SK-N-SH (cell line): ENCODE measurements at regions not wholly inside any gene's neighbourhood (a gene's known extent, or its start where the extent isn't known, plus 50 kb on each side); places are given as distances from the start of the nearest gene placed in this dataset.

Source experiments
- CTCF ChIA-PET: fragments of 300-600, 350-600 bp; formaldehyde crosslinking; extraction: SDS; loops from one replicate; lab custom pipeline; 2021; lab: Yijun Ruan, JAX
- POLR2A ChIA-PET: fragments of 350-600 bp; sonication (Branson Sonifier 250); formaldehyde crosslinking; extraction: SDS; loops from one replicate; lab custom pipeline; 2020; ENCODE audit warnings: antibody characterized with exemption, inconsistent platforms; lab: Yijun Ruan, JAX
- DNase-seq: peaks from one replicate; pipeline ENCODE4 v3.0.0; 2012
- H2AFZ ChIP-seq: fragments of 200-600 bp; sonication (generic); 2 replicates; pipeline ENCODE4 v1.8.1; 2016; ENCODE audit warnings: antibody characterized with exemption, mild to moderate bottlenecking, low read depth
- H3F3A ChIP-seq: fragments of 200-600 bp; sonication (generic); replicated peaks from 2 replicates; pipeline ENCODE3; 2016; ENCODE audit warnings: antibody characterized with exemption, mild to moderate bottlenecking; ENCODE audit not compliant: insufficient read depth
- H3K27ac ChIP-seq, 2 experiments: fragments of 200-500 bp in 1 of 2; fragments of 200-600 bp in 1 of 2; sonication (Bioruptor generic) in 1 of 2; sonication (generic), shearing (Covaris generic) in 1 of 2; 2 replicates each; pipeline versions ENCODE4 v1.5.1 to v1.6.1; 2014 to 2016; ENCODE audit warnings: low read depth in 2 of 2, inconsistent platforms in 1 of 2, low read length in 1 of 2, mild to moderate bottlenecking in 1 of 2, mixed read lengths in 1 of 2
- H3K27me3 ChIP-seq: fragments of 200-600 bp; sonication (generic), shearing (Covaris generic); 2 replicates; pipeline ENCODE4 v1.6.1; 2016; ENCODE audit warnings: mixed run types; ENCODE audit not compliant: insufficient read depth
- H3K36me3 ChIP-seq, 2 experiments: fragments of 200-500 bp in 1 of 2; fragments of 200-600 bp in 1 of 2; sonication (Bioruptor generic) in 1 of 2; sonication (generic) in 1 of 2; replicated peaks in 1 of 2; 2 replicates each; pipeline versions ENCODE3 to v1.5.1; 2014 to 2016; ENCODE audit warnings: low read length in 1 of 2, mild to moderate bottlenecking in 1 of 2; ENCODE audit not compliant: insufficient read depth in 2 of 2, control insufficient read depth in 1 of 2
- H3K4me1 ChIP-seq, 2 experiments: fragments of 200-500 bp in 1 of 2; fragments of 200-600 bp in 1 of 2; sonication (Bioruptor generic) in 1 of 2; sonication (generic), shearing (Covaris generic) in 1 of 2; 2 replicates each; pipeline versions ENCODE4 v1.5.1 to v1.6.1; 2014 to 2016; ENCODE audit warnings: low read depth in 1 of 2, low read length in 1 of 2, mixed run types in 1 of 2; ENCODE audit not compliant: insufficient read depth in 2 of 2, control insufficient read depth in 1 of 2
- H3K4me2 ChIP-seq: fragments of 200-600 bp; sonication (generic), shearing (Covaris generic); 2 replicates; pipeline ENCODE4 v1.6.1; 2017; ENCODE audit warnings: mixed run types
- H3K4me3 ChIP-seq, 2 experiments: fragments of 200-500 bp in 1 of 2; fragments of 200-600 bp in 1 of 2; sonication (Bioruptor generic) in 1 of 2; sonication (generic), shearing (Covaris generic) in 1 of 2; 2 replicates each; pipeline versions ENCODE4 v1.5.1 to v1.8.1; 2014 to 2016; ENCODE audit warnings: low read depth in 2 of 2, inconsistent platforms in 1 of 2, low read length in 1 of 2, mild to moderate bottlenecking in 1 of 2, mixed read lengths in 1 of 2, moderate library complexity in 1 of 2
- H3K79me2 ChIP-seq: fragments of 200-600 bp; sonication (generic); 2 replicates; pipeline ENCODE4 v1.8.1; 2017; ENCODE audit warnings: mild to moderate bottlenecking; ENCODE audit not compliant: insufficient read depth
- H3K9ac ChIP-seq: fragments of 200-600 bp; sonication (generic); 2 replicates; pipeline ENCODE4 v1.6.1; 2017; ENCODE audit warnings: mixed run types
- H3K9me2 ChIP-seq: fragments of 200-600 bp; sonication (generic); 2 replicates; pipeline ENCODE4 v1.6.1; 2017; ENCODE audit warnings: mixed run types
- H3K9me3 ChIP-seq: fragments of 200-600 bp; sonication (generic); 2 replicates; pipeline ENCODE4 v1.6.1; 2017; ENCODE audit warnings: mixed run types, mild to moderate bottlenecking, moderate library complexity
- H4K20me1 ChIP-seq: fragments of 200-600 bp; sonication (generic); 2 replicates; pipeline ENCODE4 v1.6.1; 2017; ENCODE audit warnings: mild to moderate bottlenecking, mixed run types; ENCODE audit not compliant: insufficient read depth
- EP300 ChIP-seq, 2 experiments: IDR thresholded peaks; 2 replicates each; pipeline versions ENCODE4 v1.4.0 to v1.6.1; 2012; ENCODE audit warnings: borderline replicate concordance in 1 of 2, low read depth in 1 of 2, low read length in 1 of 2
- JUND ChIP-seq: IDR thresholded peaks from 2 replicates; pipeline ENCODE4 v1.4.0; 2012
- MAX ChIP-seq: IDR thresholded peaks from 2 replicates; pipeline ENCODE4 v1.4.0; 2012; ENCODE audit warnings: low read depth
- MEF2A ChIP-seq: IDR thresholded peaks from 2 replicates; pipeline ENCODE4 v1.4.0; 2012; ENCODE audit warnings: low read depth, borderline replicate concordance
- MXI1 ChIP-seq: IDR thresholded peaks from 2 replicates; pipeline ENCODE4 v1.6.1; 2012; ENCODE audit warnings: mild to moderate bottlenecking, low read depth, low read length, improper control_type of control experiment
- NFIC ChIP-seq: IDR thresholded peaks from 2 replicates; pipeline ENCODE4 v1.4.0; 2012; ENCODE audit warnings: borderline replicate concordance
- NRF1 ChIP-seq: IDR thresholded peaks from 2 replicates; pipeline ENCODE4 v1.6.1; 2012; ENCODE audit warnings: low read depth, mild to moderate bottlenecking, low read length
- POLR2AphosphoS5 ChIP-seq: IDR thresholded peaks from 2 replicates; pipeline ENCODE4 v1.6.1; 2012; ENCODE audit warnings: low read depth, low read length
- RAD21 ChIP-seq: IDR thresholded peaks from 2 replicates; pipeline ENCODE4 v1.6.1; 2012; ENCODE audit warnings: mild to moderate bottlenecking, low read length
- RCOR1 ChIP-seq: fragments of 150-350 bp; IDR thresholded peaks from 2 replicates; pipeline ENCODE4 v1.6.1; 2017; ENCODE audit warnings: antibody characterized with exemption, low read length
- REST ChIP-seq: IDR thresholded peaks from 2 replicates; pipeline ENCODE4 v1.6.1; 2012; ENCODE audit warnings: mild to moderate bottlenecking, low read depth, low read length, moderate library complexity
- RXRA ChIP-seq: IDR thresholded peaks from 2 replicates; pipeline ENCODE4 v1.4.0; 2012; ENCODE audit warnings: low read depth, mild to moderate bottlenecking, borderline replicate concordance
- SIN3A ChIP-seq: IDR thresholded peaks from 2 replicates; pipeline ENCODE4 v1.6.1; 2012; ENCODE audit warnings: low read depth, mild to moderate bottlenecking, low read length, moderate library complexity, borderline replicate concordance
- SMC3 ChIP-seq: IDR thresholded peaks from 2 replicates; pipeline ENCODE4 v1.6.1; 2012; ENCODE audit warnings: low read depth, low read length, improper control_type of control experiment
- YY1 ChIP-seq: IDR thresholded peaks from 2 replicates; pipeline ENCODE4 v1.4.0; 2012; ENCODE audit warnings: low read depth, mild to moderate bottlenecking
- WGBS: methylation state at CpG from one replicate; pipeline ENCODE4 v1.1.6; 2017; ENCODE audit warnings: low lambda C conversion rate; 5-methylcytosine and 5-hydroxymethylcytosine counted together
- TF ChIP-seq, protein P1 (sequence below): IDR thresholded peaks from 2 replicates; pipeline ENCODE4 v1.4.0; 2012; ENCODE audit warnings: low read depth, borderline replicate concordance
- TF ChIP-seq, protein P2 (sequence below): IDR thresholded peaks from 2 replicates; pipeline ENCODE4; 2012

GRCh38 chr6:156193381-156193780 lies 583.8 kb upstream of the ARID1B start:
- H4K20me1 ChIP-seq = no peaks in the 10 kb centered on the region
- H3K9me3 ChIP-seq = no peaks in the 10 kb centered on the region
- no peak for TF ChIP-seq REST
- TF ChIP-seq EP300 (IDR thresholded peaks at IDR 0.05; ENCODE audit: borderline replicate concordance in 1 of 2, low read depth in 1 of 2, low read length in 1 of 2) = no peak
- TF ChIP-seq MEF2A = no peak
- TF ChIP-seq JUND = no peak
- no peak overlapping the region for H3K4me3 ChIP-seq
- H3K4me2 ChIP-seq = no peak overlapping the region
- ChIA-PET CTCF (interaction anchor here (1.4 kb wide), 1 partner anchor 39 kb away, joined by 4 read pairs; no protein-coding TSS in a partner anchor), POLR2A (no interaction called here)
- no peaks in the 10 kb centered on the region for H3K79me2 ChIP-seq
- DNase-seq = no peak
- no peak overlapping the region for H2AFZ ChIP-seq
- no peaks in the 10 kb centered on the region for H3F3A ChIP-seq
- WGBS = 56% methylated on average over 4 of the region's 4 CpGs
- H3K36me3 ChIP-seq = no peaks in the 10 kb centered on the region
- H3K9ac ChIP-seq = no peak overlapping the region
- H3K9me2 ChIP-seq = no peaks in the 10 kb centered on the region
- no peaks in the 10 kb centered on the region; a peak in 1 of 4 replicates for H3K4me1 ChIP-seq
- no peak overlapping the region for H3K27ac ChIP-seq
- no peaks in the 10 kb centered on the region for H3K27me3 ChIP-seq

DNA sequence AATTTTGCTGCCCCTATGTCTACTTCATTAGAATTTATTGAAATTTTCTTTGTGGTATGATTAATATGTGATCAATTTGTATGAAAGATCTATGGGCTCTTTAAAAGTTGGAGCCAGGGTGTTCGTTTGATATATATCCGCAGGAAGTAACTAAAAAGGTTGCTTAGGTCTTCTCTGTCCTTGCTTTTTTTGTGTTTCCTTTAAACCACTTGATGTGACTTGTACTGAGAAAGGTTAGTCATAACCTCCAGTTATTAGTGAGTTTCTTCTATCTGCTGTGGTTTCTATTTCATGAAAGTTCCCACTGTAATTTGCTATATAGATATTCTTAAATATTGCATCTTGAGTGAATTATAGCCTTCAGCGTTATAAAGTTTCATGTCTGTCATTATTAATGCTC lies 585.3 kb upstream of the ARID1B start:
- Histone ChIP-seq H3K9me3 (no peaks in the 10 kb centered on the region), H4K20me1 (no peaks in the 10 kb centered on the region), H3K4me3 (no peak overlapping the region), H3K9ac (no peak overlapping the region), H2AFZ (no peak overlapping the region), H3K27ac (no peak overlapping the region), H3K4me2 (no peak overlapping the region), H3K36me3 (no peaks in the 10 kb centered on the region), H3K27me3 (no peaks in the 10 kb centered on the region), H3K79me2 (no peaks in the 10 kb centered on the region), H3K9me2 (no peaks in the 10 kb centered on the region), H3F3A (no peaks in the 10 kb centered on the region), H3K4me1 (no peaks in the 10 kb centered on the region; a peak in 1 of 4 replicates)
- POLR2A ChIA-PET = no interaction called here
- CTCF ChIA-PET = interaction anchor here (1.0 kb wide), 1 partner anchor 9 kb away, joined by 3 read pairs; no protein-coding TSS in a partner anchor
- no peak for DNase-seq
- 59% methylated on average over 3 of the region's 3 CpGs for whole genome bisulfite sequencing
- no peak for TF ChIP-seq SMC3
- no peak for TF ChIP-seq RAD21
- TF ChIP-seq YY1 = no peak
- TF ChIP-seq RCOR1 = no peak
- TF ChIP-seq, protein P1, sequence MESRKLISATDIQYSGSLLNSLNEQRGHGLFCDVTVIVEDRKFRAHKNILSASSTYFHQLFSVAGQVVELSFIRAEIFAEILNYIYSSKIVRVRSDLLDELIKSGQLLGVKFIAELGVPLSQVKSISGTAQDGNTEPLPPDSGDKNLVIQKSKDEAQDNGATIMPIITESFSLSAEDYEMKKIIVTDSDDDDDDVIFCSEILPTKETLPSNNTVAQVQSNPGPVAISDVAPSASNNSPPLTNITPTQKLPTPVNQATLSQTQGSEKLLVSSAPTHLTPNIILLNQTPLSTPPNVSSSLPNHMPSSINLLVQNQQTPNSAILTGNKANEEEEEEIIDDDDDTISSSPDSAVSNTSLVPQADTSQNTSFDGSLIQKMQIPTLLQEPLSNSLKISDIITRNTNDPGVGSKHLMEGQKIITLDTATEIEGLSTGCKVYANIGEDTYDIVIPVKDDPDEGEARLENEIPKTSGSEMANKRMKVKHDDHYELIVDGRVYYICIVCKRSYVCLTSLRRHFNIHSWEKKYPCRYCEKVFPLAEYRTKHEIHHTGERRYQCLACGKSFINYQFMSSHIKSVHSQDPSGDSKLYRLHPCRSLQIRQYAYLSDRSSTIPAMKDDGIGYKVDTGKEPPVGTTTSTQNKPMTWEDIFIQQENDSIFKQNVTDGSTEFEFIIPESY = no peak
- no peak for TF ChIP-seq POLR2AphosphoS5
- TF ChIP-seq, protein P2, sequence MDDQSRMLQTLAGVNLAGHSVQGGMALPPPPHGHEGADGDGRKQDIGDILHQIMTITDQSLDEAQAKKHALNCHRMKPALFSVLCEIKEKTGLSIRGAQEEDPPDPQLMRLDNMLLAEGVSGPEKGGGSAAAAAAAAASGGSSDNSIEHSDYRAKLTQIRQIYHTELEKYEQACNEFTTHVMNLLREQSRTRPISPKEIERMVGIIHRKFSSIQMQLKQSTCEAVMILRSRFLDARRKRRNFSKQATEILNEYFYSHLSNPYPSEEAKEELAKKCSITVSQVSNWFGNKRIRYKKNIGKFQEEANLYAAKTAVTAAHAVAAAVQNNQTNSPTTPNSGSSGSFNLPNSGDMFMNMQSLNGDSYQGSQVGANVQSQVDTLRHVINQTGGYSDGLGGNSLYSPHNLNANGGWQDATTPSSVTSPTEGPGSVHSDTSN = no peak
- no peak for TF ChIP-seq NFIC
- no peak for TF ChIP-seq NRF1
- no peak for TF ChIP-seq MXI1
- no peak for TF ChIP-seq RXRA
- no peak for TF ChIP-seq REST
- no peak for TF ChIP-seq SIN3A
- no peak for TF ChIP-seq MAX
